GM19463 (cell line): ENCODE measurements at regions not wholly inside any gene's neighbourhood (a gene's known extent, or its start where the extent isn't known, plus 50 kb on each side); places are given as distances from the start of the nearest gene placed in this dataset.
A peak's percentile ranks its signal among the peaks of the same experiment; 100 is the strongest.
"Not testable (repeated sequence)": the region's sequence is repeated elsewhere in the genome, so short reads cannot be mapped to it uniquely, and the experiment has no call there.

ENCODE experiments used
- ATAC-seq: cut with Tn5 transposase; IDR thresholded peaks from one replicate; pipeline ENCODE4 v1.9.1; 2021; ENCODE audit warnings: mild to moderate bottlenecking, moderate library complexity; ENCODE audit not compliant: unreplicated experiment

GRCh38 chr2:182594286-182594685 is 121.8 kb upstream of the DNAJC10 start:
- ATAC-seq, result no peak

- no peak for ATAC-seq
These were observed 120.4 kb upstream of the DNAJC10 start for GRCh38 chr2:182595650-182596049.

- ATAC-seq, result no peak
These were observed 118.3 kb upstream of the DNAJC10 start for GRCh38 chr2:182597570-182598295.

GRCh38 chr2:182598626-182599025 is 117.4 kb upstream of the DNAJC10 start:
- no peak for ATAC-seq

- ATAC-seq, result no peak
These were observed 110.9 kb upstream of the DNAJC10 start for GRCh38 chr2:182605166-182605565.

- ATAC-seq, result peak; percentile 75
These were observed 109.1 kb upstream of the DNAJC10 start for GRCh38 chr2:182606728-182607681.

GRCh38 chr2:182608181-182608845 is 107.7 kb upstream of the DNAJC10 start:
- no peak for ATAC-seq

GRCh38 chr2:182609005-182609404 is 107.1 kb upstream of the DNAJC10 start:
- ATAC-seq, result not testable (repeated sequence)

- ATAC-seq, result no peak
These were observed 105.8 kb upstream of the DNAJC10 start for GRCh38 chr2:182610231-182610630.

- no peak for ATAC-seq
These were observed 105.0 kb upstream of the DNAJC10 start for GRCh38 chr2:182611009-182611408.

GRCh38 chr2:182615036-182615435 is 101.0 kb upstream of the DNAJC10 start:
- no peak for ATAC-seq

GRCh38 chr2:182616471-182617393 is 99.3 kb upstream of the DNAJC10 start:
- ATAC-seq, result no peak

GRCh38 chr2:182618672-182619079 is 97.4 kb upstream of the DNAJC10 start:
- no peak for ATAC-seq

- no peak for ATAC-seq
These were observed 96.8 kb upstream of the DNAJC10 start for GRCh38 chr2:182619276-182619675.

- no peak for ATAC-seq
These were observed 94.9 kb upstream of the DNAJC10 start for GRCh38 chr2:182621191-182621590.

- ATAC-seq, result no peak
These were observed 94.2 kb upstream of the DNAJC10 start for GRCh38 chr2:182621810-182622209.

- no peak for ATAC-seq
These were observed 93.8 kb upstream of the DNAJC10 start for GRCh38 chr2:182622231-182622630.

GRCh38 chr2:182625814-182626213 is 90.2 kb upstream of the DNAJC10 start:
- no peak for ATAC-seq

GRCh38 chr2:182628916-182629315 is 87.1 kb upstream of the DNAJC10 start:
- no peak for ATAC-seq

- ATAC-seq, result no peak
These were observed 85.8 kb upstream of the DNAJC10 start for GRCh38 chr2:182630207-182630606.
